Esophagus squamous epithelium (tissue), 5 donors: ENCODE measurements at regions not wholly inside any gene's neighbourhood (a gene's known extent, or its start where the extent isn't known, plus 50 kb on each side); places are given as distances from the start of the nearest gene placed in this dataset.

Experiments
- DNase-seq: peaks from one replicate; lab custom pipeline; 2025; lab: John Stamatoyannopoulos, UW
- H3K27ac ChIP-seq, 4 donors: fragments of 200-600 bp; sonication (generic); one replicate each; pipeline ENCODE4 v1.5.1; 2016 to 2019; ENCODE audit warnings: mild to moderate bottlenecking in 1 of 4
- H3K27me3 ChIP-seq, 4 donors: fragments of 200-600 bp; sonication (generic); 1 replicate in 3 of 4; 2 replicates in 1 of 4; pipeline versions ENCODE4 v1.5.1 to v1.6.0; 2017 to 2021; ENCODE audit warnings: antibody characterized with exemption in 1 of 4
- H3K36me3 ChIP-seq, 3 donors: fragments of 200-600 bp; sonication (generic); one replicate each; pipeline ENCODE4 v1.5.1; 2016 to 2019
- H3K4me1 ChIP-seq, 3 donors: fragments of 200-600 bp; sonication (generic); one replicate each; pipeline ENCODE4 v1.5.1; 2017 to 2019
- H3K4me3 ChIP-seq, 4 donors: fragments of 200-600 bp; sonication (generic); 1 replicate in 3 of 4; 2 replicates in 1 of 4; pipeline ENCODE4 v1.5.1; 2016 to 2019; ENCODE audit warnings: mild to moderate bottlenecking in 2 of 4, moderate library complexity in 1 of 4
- H3K9me3 ChIP-seq, 3 donors: fragments of 200-600 bp; sonication (generic); one replicate each; pipeline ENCODE4 v1.5.1; 2016 to 2019
- POLR2A ChIP-seq, 4 donors: fragments of 450-650 bp; IDR thresholded peaks; one replicate each; pipeline ENCODE4 v1.6.1; 2017; ENCODE audit warnings: antibody characterized with exemption in 4 of 4, mild to moderate bottlenecking in 4 of 4, moderate library complexity in 3 of 4
- WGBS, 2 donors: methylation state at CpG; one replicate each; pipeline ENCODE4 v1.1.5; 2018; 5-methylcytosine and 5-hydroxymethylcytosine counted together
- intact Hi-C: fragments of 100-400 bp; cut with DNase I; formaldehyde crosslinking; loops from one replicate; pipeline ENCODE4 v1.15.0; 2022
- TF ChIP-seq, protein P1 (sequence below), 6 experiments: fragments of 450-650 bp in 4 of 6; fragments of 200-600 bp in 2 of 6; sonication (generic) in 2 of 6; IDR thresholded peaks; one replicate each; pipeline ENCODE4 v1.5.1; 2016 to 2019; ENCODE audit warnings: antibody characterized with exemption in 6 of 6, mild to moderate bottlenecking in 4 of 6, moderate library complexity in 4 of 6
- donor health status: DM: yes; HTN: yes; CAD: no.

DNA sequence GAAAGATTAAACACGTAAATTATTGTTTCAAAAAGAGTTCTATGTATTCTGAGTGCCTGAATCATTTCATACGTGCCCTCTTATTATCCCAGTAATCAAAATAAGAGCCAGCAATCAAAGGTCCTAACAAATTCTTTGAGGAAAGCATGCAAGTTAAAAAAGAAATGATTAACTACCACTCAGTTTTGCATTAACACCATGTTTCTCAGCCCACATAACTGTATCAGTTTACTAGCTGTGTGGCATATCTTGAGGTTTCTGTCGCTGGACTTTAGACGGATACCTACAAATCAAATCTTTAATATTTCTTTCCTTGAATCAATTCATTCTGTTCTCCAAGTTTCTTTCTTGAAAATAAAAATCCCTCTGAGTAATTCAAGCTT lies 668.9 kb upstream of the CHAC2 start:
- no peak for DNase-seq
- TF ChIP-seq, protein P1, sequence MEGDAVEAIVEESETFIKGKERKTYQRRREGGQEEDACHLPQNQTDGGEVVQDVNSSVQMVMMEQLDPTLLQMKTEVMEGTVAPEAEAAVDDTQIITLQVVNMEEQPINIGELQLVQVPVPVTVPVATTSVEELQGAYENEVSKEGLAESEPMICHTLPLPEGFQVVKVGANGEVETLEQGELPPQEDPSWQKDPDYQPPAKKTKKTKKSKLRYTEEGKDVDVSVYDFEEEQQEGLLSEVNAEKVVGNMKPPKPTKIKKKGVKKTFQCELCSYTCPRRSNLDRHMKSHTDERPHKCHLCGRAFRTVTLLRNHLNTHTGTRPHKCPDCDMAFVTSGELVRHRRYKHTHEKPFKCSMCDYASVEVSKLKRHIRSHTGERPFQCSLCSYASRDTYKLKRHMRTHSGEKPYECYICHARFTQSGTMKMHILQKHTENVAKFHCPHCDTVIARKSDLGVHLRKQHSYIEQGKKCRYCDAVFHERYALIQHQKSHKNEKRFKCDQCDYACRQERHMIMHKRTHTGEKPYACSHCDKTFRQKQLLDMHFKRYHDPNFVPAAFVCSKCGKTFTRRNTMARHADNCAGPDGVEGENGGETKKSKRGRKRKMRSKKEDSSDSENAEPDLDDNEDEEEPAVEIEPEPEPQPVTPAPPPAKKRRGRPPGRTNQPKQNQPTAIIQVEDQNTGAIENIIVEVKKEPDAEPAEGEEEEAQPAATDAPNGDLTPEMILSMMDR (IDR thresholded peaks at IDR 0.05): no peak
- TF ChIP-seq POLR2A (IDR thresholded peaks at IDR 0.05): no peak

DNA sequence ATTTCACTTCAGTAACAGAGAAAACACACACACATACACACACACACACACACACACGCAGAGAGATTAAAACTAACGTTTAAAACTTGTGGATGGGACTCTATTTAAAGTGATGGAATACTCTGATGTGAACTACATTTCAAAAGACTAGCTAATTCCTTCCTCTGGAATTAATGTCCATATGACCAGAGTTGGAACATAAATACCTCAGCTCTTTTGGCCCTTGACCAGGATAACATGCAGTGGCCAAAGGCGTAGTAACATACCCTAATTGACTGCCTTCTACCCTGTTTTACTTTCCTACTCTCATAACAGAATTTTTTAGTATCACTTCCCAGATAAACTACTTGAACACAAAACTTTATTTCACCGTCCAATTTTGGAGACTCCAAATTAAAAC lies 671.3 kb upstream of the CHAC2 start:
- 66 to 70% methylated on average over 4 of the region's 4 CpGs for WGBS, 2 donors
- intact Hi-C loops: no loop called here
- no peak for DNase-seq

More for the DNA sequence above, 668.9 kb upstream of the CHAC2 start:
- intact Hi-C loops: no loop called here
- WGBS, 2 donors: 80% methylated on average over 4 of the region's 4 CpGs
- Histone ChIP-seq H3K27me3 (no peaks in the 10 kb centered on the region), H3K4me1 (no peaks in the 10 kb centered on the region), H3K4me3 (no peak overlapping the region), H3K9me3 (no peaks in the 10 kb centered on the region), H3K36me3 (no peaks in the 10 kb centered on the region), H3K27ac (no peak overlapping the region)

DNA sequence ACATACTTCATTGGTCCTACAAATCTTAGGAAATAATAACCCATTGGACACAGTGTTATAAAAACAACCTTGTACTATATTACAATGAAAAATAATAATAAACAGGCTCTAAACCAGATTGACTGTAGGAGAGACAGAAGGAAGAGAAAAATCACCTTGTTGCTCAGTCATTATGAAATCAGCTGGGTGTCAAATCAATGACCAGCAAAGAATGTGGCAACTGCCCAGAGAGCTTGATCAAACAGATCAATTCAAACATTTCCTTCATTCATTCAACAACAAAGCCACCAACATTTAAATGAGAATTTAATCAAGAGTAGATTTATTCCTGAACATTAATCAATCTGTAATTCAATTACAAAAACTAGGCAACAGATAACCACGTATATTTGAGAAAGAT lies 671.9 kb upstream of the CHAC2 start:
- TF ChIP-seq, protein P1 (IDR thresholded peaks at IDR 0.05): no peak
- no peak for TF ChIP-seq POLR2A (IDR thresholded peaks at IDR 0.05)
- no peaks in the 10 kb centered on the region for H3K9me3 ChIP-seq
- H3K27me3 ChIP-seq: no peaks in the 10 kb centered on the region
- H3K36me3 ChIP-seq: no peaks in the 10 kb centered on the region
- no peak overlapping the region for H3K27ac ChIP-seq
- intact Hi-C loops: no loop called here
- no peaks in the 10 kb centered on the region for H3K4me1 ChIP-seq
- no peak for DNase-seq
- no peak overlapping the region for H3K4me3 ChIP-seq
- WGBS, 2 donors: 48 to 50% methylated on average over 1 of the region's 1 CpG

More for the DNA sequence above, 671.3 kb upstream of the CHAC2 start:
- no peaks in the 10 kb centered on the region for H3K4me1 ChIP-seq
- TF ChIP-seq, protein P1 (IDR thresholded peaks at IDR 0.05): no peak
- TF ChIP-seq POLR2A (IDR thresholded peaks at IDR 0.05): no peak
- no peak overlapping the region for H3K27ac ChIP-seq
- H3K36me3 ChIP-seq: no peaks in the 10 kb centered on the region
- no peaks in the 10 kb centered on the region for H3K9me3 ChIP-seq
- no peaks in the 10 kb centered on the region for H3K27me3 ChIP-seq
- no peak overlapping the region for H3K4me3 ChIP-seq

DNA sequence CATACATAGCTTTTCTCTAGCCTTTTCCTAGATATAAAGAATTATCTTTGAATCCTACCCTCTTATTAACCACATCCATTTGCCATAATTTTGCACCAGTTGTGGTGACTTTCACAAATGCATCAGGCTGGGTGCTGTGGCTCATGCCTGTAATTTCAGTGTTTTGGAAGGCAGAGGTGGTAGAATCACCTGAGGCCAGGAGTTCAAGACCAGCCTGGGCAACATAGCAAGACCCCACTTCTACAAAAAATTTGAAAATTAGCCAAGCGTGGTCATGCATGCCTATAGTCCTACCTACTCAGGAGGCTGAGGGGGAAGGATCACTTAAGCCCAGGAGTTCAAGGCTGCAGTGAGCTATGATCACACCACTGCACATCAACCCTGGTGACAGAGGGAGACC lies 672.4 kb upstream of the CHAC2 start:
- Histone ChIP-seq H3K36me3 (no peaks in the 10 kb centered on the region), H3K4me1 (no peaks in the 10 kb centered on the region), H3K4me3 (no peak overlapping the region), H3K27ac (no peak overlapping the region), H3K27me3 (no peaks in the 10 kb centered on the region), H3K9me3 (no peaks in the 10 kb centered on the region)
- no peak for TF ChIP-seq POLR2A (IDR thresholded peaks at IDR 0.05)
- TF ChIP-seq, protein P1 (IDR thresholded peaks at IDR 0.05): no peak
- no peak for DNase-seq
- WGBS, 2 donors: 60 to 75% methylated on average over 1 of the region's 1 CpG
- intact Hi-C loops: no loop called here

DNA sequence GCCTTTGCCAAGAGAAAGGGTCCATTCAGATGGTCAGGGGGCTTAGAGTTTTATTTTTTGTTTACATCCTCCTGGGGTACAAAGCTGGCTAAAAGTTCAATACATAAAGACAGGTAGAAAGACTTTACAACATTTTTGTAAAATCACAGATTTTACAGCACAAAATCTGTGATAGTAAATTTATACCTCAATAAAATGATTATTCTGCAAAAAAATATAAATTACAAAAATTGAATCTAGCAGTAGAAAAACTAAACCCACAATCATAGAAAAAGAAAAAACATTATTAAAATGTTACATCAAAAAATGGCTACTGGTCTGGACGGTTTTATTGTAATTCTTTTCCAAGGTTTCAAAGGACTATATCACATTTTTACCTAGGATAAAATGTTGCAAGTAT lies 674.2 kb upstream of the CHAC2 start:
- H3K9me3 ChIP-seq: no peaks in the 10 kb centered on the region
- H3K27ac ChIP-seq: no peak overlapping the region
- TF ChIP-seq, protein P1 (IDR thresholded peaks at IDR 0.05): no peak
- no peak for TF ChIP-seq POLR2A (IDR thresholded peaks at IDR 0.05)
- no peaks in the 10 kb centered on the region for H3K27me3 ChIP-seq
- intact Hi-C loops: no loop called here
- DNase-seq: no peak
- H3K4me1 ChIP-seq: no peaks in the 10 kb centered on the region
- H3K36me3 ChIP-seq: no peaks in the 10 kb centered on the region
- H3K4me3 ChIP-seq: no peak overlapping the region
- WGBS, 2 donors: 37 to 71% methylated on average over 1 of the region's 1 CpG
